ENCODE measurements at regions not wholly inside any gene's neighbourhood (a gene's known extent, or its start where the extent isn't known, plus 50 kb on each side); places are given as distances from the start of the nearest gene placed in this dataset.

DNA sequence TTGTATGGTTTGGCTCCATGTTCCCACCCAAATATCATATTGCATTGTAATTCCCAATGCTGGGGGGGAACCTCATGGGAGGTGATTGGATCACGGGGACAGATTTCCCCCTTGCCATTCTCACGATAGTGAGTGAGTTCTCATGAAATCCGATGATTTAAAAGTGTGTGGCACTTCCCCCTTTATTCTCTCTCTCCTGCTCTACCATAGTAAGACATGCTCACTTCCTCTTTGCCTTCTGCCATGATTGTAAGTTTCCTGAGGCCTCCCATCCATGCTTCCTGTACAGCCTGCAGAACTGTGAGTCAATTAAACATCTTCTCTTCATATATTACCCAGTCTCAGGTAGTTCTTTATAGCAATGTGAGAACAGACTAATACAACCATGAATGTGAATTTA is 211.6 kb upstream of the NR5A2 start:
- CTCF ChIA-PET = no interaction called here
- POLR2A ChIA-PET (ENCODE audit: low non-redundant PET) = no interaction called here
- no peak for DNase-seq (ENCODE audit: low spot score)
- TF ChIP-seq, protein P1, sequence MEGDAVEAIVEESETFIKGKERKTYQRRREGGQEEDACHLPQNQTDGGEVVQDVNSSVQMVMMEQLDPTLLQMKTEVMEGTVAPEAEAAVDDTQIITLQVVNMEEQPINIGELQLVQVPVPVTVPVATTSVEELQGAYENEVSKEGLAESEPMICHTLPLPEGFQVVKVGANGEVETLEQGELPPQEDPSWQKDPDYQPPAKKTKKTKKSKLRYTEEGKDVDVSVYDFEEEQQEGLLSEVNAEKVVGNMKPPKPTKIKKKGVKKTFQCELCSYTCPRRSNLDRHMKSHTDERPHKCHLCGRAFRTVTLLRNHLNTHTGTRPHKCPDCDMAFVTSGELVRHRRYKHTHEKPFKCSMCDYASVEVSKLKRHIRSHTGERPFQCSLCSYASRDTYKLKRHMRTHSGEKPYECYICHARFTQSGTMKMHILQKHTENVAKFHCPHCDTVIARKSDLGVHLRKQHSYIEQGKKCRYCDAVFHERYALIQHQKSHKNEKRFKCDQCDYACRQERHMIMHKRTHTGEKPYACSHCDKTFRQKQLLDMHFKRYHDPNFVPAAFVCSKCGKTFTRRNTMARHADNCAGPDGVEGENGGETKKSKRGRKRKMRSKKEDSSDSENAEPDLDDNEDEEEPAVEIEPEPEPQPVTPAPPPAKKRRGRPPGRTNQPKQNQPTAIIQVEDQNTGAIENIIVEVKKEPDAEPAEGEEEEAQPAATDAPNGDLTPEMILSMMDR (conservative IDR thresholded peaks at IDR 0.05; ENCODE audit: low read depth) = no peak
- H3K27ac ChIP-seq = no peak overlapping the region

DNA sequence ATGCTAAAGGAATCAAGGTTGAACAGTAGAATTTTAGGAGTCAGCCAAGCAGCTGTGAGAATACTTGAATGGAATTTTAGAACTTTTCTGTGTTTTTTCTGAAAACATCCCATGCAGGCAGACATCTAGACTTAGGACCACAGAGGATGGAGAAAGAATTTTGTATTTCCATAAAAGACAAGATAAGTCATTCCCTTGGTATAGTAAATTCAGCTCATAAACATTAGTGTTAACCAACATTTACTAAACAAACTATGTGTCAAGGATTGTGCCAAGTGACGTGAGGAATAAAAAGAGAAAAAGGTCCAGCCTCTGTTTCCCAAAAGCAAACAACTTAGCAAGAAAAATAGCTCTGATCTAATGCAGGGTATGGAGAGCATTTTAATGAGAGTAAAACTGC is 210.2 kb upstream of the NR5A2 start:
- TF ChIP-seq, protein P1 (conservative IDR thresholded peaks at IDR 0.05; ENCODE audit: low read depth) = no peak
- ChIA-PET CTCF (interaction anchor here (0.5 to 0.8 kb wide), 3 partner anchors 13 to 57 kb away, joined by 3 to 6 read pairs (median 4); no protein-coding TSS in a partner anchor), POLR2A (ENCODE audit: low non-redundant PET) (no interaction called here)
- no peak for DNase-seq (ENCODE audit: low spot score)
- no peak overlapping the region for H3K27ac ChIP-seq

DNA sequence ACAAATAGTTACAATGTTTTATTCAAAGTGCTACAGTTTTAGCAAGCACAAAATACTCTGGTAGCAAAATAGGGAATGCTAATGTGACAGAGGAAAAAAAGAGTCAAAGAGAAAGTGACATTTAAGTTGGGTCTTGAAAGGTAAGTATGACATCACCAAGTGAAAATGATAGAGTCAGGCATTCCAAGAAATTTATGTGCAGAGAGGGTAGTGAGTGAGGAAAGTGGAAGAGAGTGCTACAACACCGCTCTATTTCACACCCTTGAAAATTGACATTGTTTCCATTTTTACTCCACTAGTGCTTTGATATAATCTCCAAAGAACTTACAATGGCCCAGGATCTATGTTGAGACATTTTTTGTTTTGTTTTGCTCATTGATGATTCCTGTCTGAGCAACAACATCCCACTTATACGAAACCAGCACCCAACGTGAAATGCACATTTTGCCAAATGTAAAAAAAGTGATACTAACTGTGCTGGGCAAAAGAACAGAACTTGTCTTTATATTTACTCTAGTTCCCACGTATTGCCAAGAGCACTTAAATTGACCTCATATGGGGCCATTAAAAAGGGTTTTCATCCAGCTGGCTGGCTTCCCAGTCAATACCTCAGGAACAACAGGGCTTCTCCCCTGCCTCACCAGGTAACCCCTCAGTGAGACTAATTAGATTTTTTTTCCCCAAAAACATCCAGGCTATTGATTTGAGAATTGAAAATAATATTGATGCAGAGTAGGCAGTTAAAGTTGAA is 206.3 kb upstream of the NR5A2 start:
- POLR2A ChIA-PET (ENCODE audit: low non-redundant PET) = no interaction called here
- CTCF ChIA-PET = no interaction called here
- DNase-seq (ENCODE audit: low spot score) = no peak
- no peak overlapping the region for H3K27ac ChIP-seq
- TF ChIP-seq, protein P1 (conservative IDR thresholded peaks at IDR 0.05; ENCODE audit: low read depth) = no peak

DNA sequence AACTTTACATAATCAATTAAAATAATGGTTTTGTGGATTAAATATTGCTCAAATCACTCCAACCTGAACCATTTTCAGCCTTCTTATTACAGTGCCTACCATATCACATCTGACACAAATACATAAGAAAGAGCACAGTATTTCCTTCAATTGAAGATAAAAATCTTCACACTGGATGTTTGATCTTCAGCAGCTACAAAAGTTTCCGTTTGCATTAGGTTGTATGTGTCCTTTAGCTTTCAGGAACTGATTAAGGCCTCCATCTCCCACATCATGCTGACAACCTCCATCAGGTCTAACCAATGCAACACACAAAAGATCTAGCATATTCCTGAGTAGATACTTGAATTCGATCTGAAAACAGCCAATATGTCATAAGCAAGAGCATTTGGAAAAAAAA is 195.1 kb upstream of the NR5A2 start:
- ChIA-PET POLR2A (ENCODE audit: low non-redundant PET) (no interaction called here), CTCF (interaction anchor here (0.5 kb wide), 1 partner anchor 177 kb away, joined by 3 read pairs; no protein-coding TSS in a partner anchor)

DNA sequence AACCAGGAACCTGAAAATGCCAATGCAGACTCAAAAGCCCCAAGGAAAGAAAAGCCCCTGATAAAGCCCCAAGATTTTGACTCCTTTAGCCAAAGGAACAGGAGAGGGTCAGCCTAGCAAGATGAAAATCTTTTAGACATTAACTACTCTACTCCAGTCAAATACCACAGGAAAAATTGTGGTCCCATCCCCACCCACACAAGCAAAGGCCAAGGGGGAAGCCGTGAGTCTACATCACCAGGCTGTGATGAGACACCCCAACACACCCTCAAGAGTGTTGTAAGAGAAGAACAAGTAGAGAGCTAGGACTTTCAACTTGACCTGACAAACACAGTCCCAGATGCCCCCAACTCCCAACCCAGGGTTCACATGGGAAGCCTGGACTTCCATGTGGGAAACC is 192.8 kb upstream of the NR5A2 start:
- CTCF ChIA-PET = interaction anchor here (0.6 kb wide), 1 partner anchor 175 kb away, joined by 8 read pairs; no protein-coding TSS in a partner anchor
- H3K27ac ChIP-seq = no peak overlapping the region
- no peak for DNase-seq (ENCODE audit: low spot score)
- POLR2A ChIA-PET (ENCODE audit: low non-redundant PET) = no interaction called here
- TF ChIP-seq, protein P1 (conservative IDR thresholded peaks at IDR 0.05; ENCODE audit: low read depth) = no peak

More for the DNA sequence above, 195.1 kb upstream of the NR5A2 start:
- no peak overlapping the region for H3K27ac ChIP-seq
- TF ChIP-seq, protein P1 (conservative IDR thresholded peaks at IDR 0.05; ENCODE audit: low read depth) = no peak
- DNase-seq (ENCODE audit: low spot score) = no peak

DNA sequence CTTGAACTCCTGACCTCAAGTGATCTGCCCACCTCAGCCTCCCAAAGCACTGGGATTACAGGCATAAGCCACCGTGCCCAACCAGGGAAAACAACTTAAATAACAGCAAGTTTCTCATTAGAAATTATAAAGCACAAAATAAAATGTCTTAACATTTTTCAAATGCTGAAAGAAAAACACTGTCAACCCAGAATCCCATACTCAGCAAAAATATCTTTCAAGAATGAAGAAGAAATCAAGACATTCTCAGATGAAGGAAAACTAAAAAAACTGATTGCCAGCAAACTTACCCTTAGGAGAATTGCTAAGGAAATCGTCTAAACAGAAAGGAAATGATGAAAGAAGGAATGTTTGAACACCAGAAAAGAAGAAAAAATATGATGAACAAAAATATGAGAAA is 191.1 kb upstream of the NR5A2 start:
- TF ChIP-seq, protein P1 (conservative IDR thresholded peaks at IDR 0.05; ENCODE audit: low read depth) = no peak
- ChIA-PET CTCF (no interaction called here), POLR2A (ENCODE audit: low non-redundant PET) (no interaction called here)
- no peak for DNase-seq (ENCODE audit: low spot score)
- no peak overlapping the region for H3K27ac ChIP-seq
